MM.1S (cell line): ENCODE measurements at regions not wholly inside any gene's neighbourhood (a gene's known extent, or its start where the extent isn't known, plus 50 kb on each side); places are given as distances from the start of the nearest gene placed in this dataset.

Experiments used
- CTCF ChIP-seq: fragments of 300-600 bp; sonication (generic); IDR thresholded peaks from 2 replicates; pipeline ENCODE4 v1.5.1; 2016; ENCODE audit warnings: antibody characterized with exemption, low read length, mixed read lengths
- EZH2 ChIP-seq: fragments of 300-600 bp; sonication (generic); optimal IDR thresholded peaks from 2 replicates; pipeline ENCODE3; 2017; ENCODE audit warnings: low read depth, mild to moderate bottlenecking, antibody characterized with exemption, low read length, mixed read lengths
- EZH2phosphoT487 ChIP-seq: fragments of 300-600 bp; sonication (generic); IDR thresholded peaks from 2 replicates; pipeline ENCODE4 v1.6.1; 2018; ENCODE audit warnings: antibody characterized with exemption, low read length

GRCh38 chr2:103664690-103665089 lies 902.9 kb downstream of the TMEM182 start:
- TF ChIP-seq CTCF (no peak), EZH2 (no peak), EZH2phosphoT487 (no peak)
